Body of pancreas (tissue), 4 donors: ENCODE measurements at regions not wholly inside any gene's neighbourhood (a gene's known extent, or its start where the extent isn't known, plus 50 kb on each side); places are given as distances from the start of the nearest gene placed in this dataset.

ENCODE experiments used
- POLR2A ChIP-seq, 3 donors: fragments of 450-650 bp; IDR thresholded peaks; one replicate each; pipeline ENCODE4 v1.6.1; 2016; ENCODE audit warnings: antibody characterized with exemption in 3 of 3, mild to moderate bottlenecking in 2 of 3
- TF ChIP-seq, protein P1 (sequence below), 7 experiments: fragments of 450-650 bp in 4 of 7; fragments of 200-600 bp in 3 of 7; sonication (generic) in 3 of 7; IDR thresholded peaks; one replicate each; pipeline ENCODE4 v1.5.1; 2016 to 2019; ENCODE audit warnings: antibody characterized with exemption in 7 of 7

DNA sequence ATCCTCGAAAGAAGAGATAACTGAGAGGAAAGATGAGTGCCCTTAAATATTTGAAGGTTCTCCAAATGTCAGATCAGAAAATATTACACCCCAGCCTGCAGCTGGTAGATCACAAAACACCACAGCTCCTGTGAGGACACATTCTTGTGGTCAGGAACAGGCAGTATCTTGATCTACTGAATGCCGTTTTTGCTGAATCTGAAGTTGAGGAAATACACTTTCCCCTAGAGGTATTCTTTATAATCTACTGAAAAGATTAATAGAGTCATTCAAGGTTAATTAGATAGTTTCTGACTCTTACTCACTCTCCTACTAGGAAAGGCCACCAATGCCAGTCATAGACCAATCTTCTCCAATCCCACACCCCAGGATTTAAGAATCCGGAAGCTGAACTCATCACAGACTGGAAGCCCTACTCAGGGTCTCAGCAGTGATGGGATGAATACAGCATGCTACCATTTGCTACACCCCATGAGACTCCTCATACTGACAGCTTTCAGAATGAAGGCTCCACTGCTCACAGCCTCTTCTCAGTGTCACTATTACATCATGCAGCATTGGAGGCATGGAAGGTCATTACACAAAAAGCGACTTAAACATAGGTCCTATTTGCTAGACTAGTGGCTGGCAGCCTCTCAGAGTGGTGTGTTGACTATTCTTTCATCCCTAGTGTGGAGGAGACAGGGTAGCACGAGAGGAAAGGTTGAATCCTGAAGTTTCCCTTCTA lies 143.9 kb upstream of the SLC1A3 start:
- TF ChIP-seq, protein P1, sequence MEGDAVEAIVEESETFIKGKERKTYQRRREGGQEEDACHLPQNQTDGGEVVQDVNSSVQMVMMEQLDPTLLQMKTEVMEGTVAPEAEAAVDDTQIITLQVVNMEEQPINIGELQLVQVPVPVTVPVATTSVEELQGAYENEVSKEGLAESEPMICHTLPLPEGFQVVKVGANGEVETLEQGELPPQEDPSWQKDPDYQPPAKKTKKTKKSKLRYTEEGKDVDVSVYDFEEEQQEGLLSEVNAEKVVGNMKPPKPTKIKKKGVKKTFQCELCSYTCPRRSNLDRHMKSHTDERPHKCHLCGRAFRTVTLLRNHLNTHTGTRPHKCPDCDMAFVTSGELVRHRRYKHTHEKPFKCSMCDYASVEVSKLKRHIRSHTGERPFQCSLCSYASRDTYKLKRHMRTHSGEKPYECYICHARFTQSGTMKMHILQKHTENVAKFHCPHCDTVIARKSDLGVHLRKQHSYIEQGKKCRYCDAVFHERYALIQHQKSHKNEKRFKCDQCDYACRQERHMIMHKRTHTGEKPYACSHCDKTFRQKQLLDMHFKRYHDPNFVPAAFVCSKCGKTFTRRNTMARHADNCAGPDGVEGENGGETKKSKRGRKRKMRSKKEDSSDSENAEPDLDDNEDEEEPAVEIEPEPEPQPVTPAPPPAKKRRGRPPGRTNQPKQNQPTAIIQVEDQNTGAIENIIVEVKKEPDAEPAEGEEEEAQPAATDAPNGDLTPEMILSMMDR (IDR thresholded peaks at IDR 0.05), result no peak
- no peak for TF ChIP-seq POLR2A (IDR thresholded peaks at IDR 0.05)
